ENCODE measurements at regions not wholly inside any gene's neighbourhood (a gene's known extent, or its start where the extent isn't known, plus 50 kb on each side); places are given as distances from the start of the nearest gene placed in this dataset.
A peak's percentile ranks its signal among the peaks of the same experiment; 100 is the strongest.

DNA sequence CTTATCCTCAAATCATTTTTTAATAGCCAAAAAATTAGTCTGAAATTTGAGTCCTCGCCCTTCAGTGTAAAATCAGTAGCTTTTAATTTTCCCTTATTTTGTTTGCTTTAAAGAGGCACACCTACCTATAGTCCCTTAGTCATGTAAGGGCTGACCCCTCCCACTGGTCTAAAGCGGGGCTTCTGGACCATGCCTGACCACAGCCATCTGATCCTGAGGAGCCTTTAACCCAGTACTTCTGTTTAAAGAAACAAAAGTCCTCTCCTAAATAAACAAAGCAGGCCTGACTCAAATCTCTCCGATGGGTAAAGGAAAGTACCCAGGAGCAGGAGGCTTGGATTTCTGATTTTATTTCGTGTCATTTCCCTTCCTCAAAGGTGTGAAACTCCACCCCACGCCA lies 92.0 kb upstream of the CCL2 start:
- intact Hi-C loops (cut with DNase I) = loop anchor here (5.0 kb wide), 2 partner anchors 236 to 386 kb away; no protein-coding TSS in a partner anchor
- no peak for DNase-seq (ENCODE audit: low spot score)

DNA sequence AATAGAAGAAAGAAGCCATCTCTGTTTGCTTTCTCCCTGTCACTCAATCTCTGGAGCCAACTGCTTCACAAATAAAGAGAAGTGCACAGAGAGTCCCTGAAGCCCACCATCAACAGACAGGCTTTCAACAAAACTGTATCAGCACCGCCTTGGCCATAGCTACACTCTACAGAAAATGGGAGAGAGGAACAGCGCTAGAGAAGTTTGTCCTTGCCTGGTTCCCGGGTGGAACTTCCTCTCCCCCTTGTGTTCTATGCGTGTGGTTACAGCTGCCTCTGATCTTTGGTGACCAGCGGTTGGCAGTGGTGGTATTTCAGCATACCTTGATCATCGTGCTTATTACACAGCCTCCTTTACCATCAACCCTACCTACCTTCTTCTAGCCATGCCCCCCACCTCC lies 91.4 kb upstream of the CCL2 start:
- intact Hi-C loops (cut with DNase I) = loop anchor here (5.0 kb wide), 2 partner anchors 236 to 386 kb away; no protein-coding TSS in a partner anchor
- no peak for DNase-seq (ENCODE audit: low spot score)

- no peak for DNase-seq (ENCODE audit: low spot score)
- intact Hi-C loops (cut with DNase I) = loop anchor here (5.0 kb wide), 2 partner anchors 238 to 388 kb away; no protein-coding TSS in a partner anchor
Observed at GRCh38 chr17:34164837-34165236, 90.2 kb upstream of the CCL2 start.

- DNase-seq (ENCODE audit: low spot score) = no peak
Observed at GRCh38 chr17:34166352-34166751, 88.7 kb upstream of the CCL2 start.

DNA sequence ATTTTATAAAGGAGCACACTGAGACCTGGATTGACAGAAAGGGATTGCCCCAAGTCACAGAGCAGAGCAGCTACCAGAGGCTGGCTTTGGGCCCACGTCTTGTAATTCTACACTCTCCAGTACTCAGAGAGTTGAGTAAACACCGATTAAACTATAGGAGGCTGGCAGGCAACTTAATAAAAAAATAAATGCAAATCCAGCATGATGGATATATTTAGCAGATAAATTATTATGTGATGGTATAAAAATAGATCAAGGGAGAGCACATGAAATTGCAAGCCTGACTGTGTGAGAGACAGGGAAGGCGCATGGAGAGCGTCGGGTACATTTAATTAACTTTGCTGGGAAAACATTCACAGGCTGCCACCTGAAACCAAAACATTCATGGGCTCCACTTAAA lies 87.7 kb upstream of the CCL2 start:
- intact Hi-C loops (cut with DNase I) = no loop called here
- no peak for DNase-seq (ENCODE audit: low spot score)

More at GRCh38 chr17:34166352-34166751, 88.7 kb upstream of the CCL2 start:
- intact Hi-C loops (cut with DNase I) = no loop called here

GRCh38 chr17:34168989-34169388 lies 86.1 kb upstream of the CCL2 start:
- intact Hi-C loops (cut with DNase I) = no loop called here

DNA sequence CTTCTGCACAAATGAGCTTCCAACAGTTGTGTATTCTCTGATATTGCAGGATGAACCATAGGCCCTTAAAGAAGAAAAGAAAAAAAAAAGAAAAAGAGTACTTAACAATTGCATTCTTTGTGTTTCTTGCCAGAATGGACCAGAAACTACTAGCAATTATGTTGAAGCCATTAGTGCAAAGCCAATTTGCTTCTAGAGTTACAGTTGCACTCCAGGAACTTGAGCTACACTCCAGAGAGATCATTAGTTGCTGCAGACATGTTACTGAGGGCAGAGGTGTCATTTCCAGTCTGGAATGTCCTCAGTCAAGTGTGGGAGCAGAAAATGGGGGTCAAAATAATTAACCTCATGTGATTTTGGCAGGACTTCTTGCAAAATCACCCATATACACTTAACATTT lies 85.6 kb upstream of the CCL2 start:
- no peak for DNase-seq (ENCODE audit: low spot score)
- intact Hi-C loops (cut with DNase I) = no loop called here

More at GRCh38 chr17:34168989-34169388, 86.1 kb upstream of the CCL2 start:
- DNase-seq (ENCODE audit: low spot score) = no peak

- no peak for DNase-seq (ENCODE audit: low spot score)
- intact Hi-C loops (cut with DNase I) = no loop called here
Observed at GRCh38 chr17:34171245-34171818, 83.8 kb upstream of the CCL2 start.

DNA sequence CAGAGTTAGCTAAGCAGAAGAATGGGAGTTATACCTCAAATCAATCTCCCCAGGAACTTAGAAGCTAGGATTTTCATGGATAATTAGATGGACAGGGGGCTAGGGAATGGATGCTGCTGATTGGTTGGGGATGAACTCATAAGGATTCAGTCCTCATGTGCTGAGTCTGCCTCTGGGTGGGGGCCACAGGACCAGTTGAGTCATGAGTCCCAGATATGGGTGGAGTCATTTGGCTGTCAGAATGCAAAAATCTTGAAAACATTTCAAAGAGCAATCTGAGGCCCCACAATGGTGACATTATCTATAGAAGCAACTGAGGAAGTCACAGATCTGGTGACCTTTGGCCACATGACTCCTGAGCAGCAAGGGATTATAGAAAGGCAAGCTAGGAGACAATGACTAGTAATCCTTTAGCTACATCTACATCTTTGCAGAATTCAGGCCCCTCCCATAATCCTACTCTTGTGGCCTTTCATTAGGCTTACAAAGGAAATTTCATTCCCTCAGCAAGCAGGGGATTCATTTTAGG lies 82.6 kb upstream of the CCL2 start:
- intact Hi-C loops (cut with DNase I) = no loop called here
- no peak for DNase-seq (ENCODE audit: low spot score)

DNA sequence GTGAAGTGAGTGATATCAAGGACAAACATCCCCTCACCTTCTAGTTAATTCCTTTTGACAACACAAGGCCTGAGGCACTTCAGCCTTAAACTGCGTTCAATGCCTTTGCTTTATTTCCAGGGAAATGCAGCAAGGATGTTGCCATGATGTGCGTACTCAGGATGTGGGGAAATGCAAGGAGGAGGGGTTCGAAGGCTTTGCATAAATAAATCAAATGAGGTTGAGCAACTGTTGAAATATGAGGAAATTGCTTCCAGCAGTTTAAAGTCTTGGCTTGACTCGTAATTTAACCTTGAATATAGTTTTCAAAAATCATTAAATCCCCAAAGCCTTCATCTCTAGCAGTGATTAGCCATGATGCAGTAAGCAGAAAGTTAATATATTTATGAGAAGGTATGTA lies 81.8 kb upstream of the CCL2 start:
- intact Hi-C loops (cut with DNase I) = no loop called here
- DNase-seq (ENCODE audit: low spot score) = no peak

- intact Hi-C loops (cut with DNase I) = no loop called here
- no peak for DNase-seq (ENCODE audit: low spot score)
Observed at GRCh38 chr17:34174496-34174895, 80.6 kb upstream of the CCL2 start.

GRCh38 chr17:34176440-34176839 lies 78.6 kb upstream of the CCL2 start:
- intact Hi-C loops (cut with DNase I) = no loop called here
- DNase-seq (ENCODE audit: low spot score) = no peak

- no peak for DNase-seq (ENCODE audit: low spot score)
- intact Hi-C loops (cut with DNase I) = no loop called here
Observed at GRCh38 chr17:34177642-34178041, 77.4 kb upstream of the CCL2 start.

- intact Hi-C loops (cut with DNase I) = no loop called here
- no peak for DNase-seq (ENCODE audit: low spot score)
Observed at GRCh38 chr17:34178092-34178491, 77.0 kb upstream of the CCL2 start.

GRCh38 chr17:34182036-34182803 lies 72.9 kb upstream of the CCL2 start:
- intact Hi-C loops (cut with DNase I) = no loop called here
- DNase-seq (ENCODE audit: low spot score) = no peak

DNA sequence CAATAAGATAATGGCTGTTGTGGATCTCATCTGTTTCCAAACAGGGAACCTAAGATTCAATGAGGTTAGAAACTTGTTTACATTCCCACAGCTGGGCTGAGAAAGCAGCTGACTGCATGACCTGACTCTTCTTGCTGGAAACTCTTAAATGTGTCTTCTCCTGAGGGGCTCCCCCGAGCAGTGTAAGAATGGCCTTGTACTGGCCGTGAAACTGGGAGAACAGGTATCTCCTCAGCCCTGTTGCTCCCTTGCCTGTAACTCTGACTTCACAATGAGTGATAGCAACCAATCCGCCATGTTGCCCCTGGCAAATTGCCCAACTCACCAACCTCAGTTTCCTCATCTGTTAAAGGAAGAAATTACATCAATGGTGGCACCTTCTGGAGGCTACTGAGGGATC lies 59.1 kb upstream of the CCL2 start:
- DNase-seq (ENCODE audit: low spot score) = no peak
- intact Hi-C loops (cut with DNase I) = no loop called here

DNA sequence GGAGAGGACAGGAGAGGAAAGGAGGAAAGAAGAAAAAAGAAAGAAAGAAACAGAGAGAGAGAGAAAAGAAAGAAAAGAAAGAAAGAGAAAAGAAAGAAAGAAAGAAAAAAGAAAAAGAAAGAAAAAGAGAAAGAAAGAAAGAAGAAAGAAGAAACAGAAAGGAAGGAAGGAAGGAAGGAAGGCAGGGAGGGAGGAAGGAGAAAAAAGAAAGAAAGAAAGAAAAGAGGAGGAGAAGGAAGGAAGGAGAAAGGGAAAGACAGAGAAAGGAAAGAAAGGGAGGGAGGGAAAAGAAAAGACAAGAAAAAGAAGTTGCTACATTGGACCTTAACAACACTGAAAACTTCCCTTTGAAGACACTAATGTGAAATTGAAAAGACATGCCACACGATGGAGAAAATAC lies 56.6 kb upstream of the CCL2 start:
- intact Hi-C loops (cut with DNase I) = no loop called here
- DNase-seq (ENCODE audit: low spot score) = no peak

- DNase-seq (ENCODE audit: low spot score) = no peak
- intact Hi-C loops (cut with DNase I) = no loop called here
Observed at GRCh38 chr17:34199454-34199853, 55.6 kb upstream of the CCL2 start.

DNA sequence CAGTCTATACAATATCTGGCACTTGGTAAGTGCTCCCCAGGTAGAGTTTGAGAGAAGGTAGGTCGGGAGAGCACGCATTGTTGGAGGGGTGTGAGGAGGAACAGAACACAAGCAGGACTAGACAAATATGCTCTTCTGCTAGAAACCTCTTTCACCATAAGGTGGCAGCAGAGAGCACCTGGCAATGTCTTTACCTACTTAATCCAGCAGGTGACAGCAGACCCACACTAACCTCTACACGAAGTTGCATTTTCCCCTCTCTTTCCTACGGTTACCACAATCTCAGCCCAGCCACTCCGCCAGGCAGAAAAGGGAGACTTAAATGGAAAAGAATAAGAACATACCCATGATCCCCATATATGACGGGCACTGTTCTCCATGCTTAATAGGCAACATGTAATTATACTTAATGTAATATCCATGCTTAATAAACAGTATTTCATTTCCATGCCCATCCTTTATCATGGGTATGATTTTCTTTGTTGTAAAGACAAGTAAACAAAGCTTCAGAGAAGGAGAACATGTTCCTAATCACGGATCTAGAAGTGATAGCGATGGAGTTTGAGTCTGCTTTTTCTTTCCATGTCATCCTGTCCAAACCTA lies 55.1 kb upstream of the CCL2 start:
- DNase-seq (ENCODE audit: low spot score) = peak; percentile 81
- intact Hi-C loops (cut with DNase I) = loop anchor here (1.0 to 5.0 kb wide), 3 partner anchors 42 to 161 kb away; no protein-coding TSS in a partner anchor

GRCh38 chr17:34201225-34201624 lies 53.9 kb upstream of the CCL2 start:
- no peak for DNase-seq (ENCODE audit: low spot score)
- intact Hi-C loops (cut with DNase I) = loop anchor here (5.0 kb wide), 1 partner anchor 41 kb away; no protein-coding TSS in a partner anchor
